DND-41 (cell line): ENCODE measurements at regions not wholly inside any gene's neighbourhood (a gene's known extent, or its start where the extent isn't known, plus 50 kb on each side); places are given as distances from the start of the nearest gene placed in this dataset.

ENCODE experiments used
- EZH2 ChIP-seq: IDR thresholded peaks from 3 replicates; pipeline ENCODE4 v1.6.1; 2012; ENCODE audit warnings: borderline replicate concordance, low read depth, mild to moderate bottlenecking, moderate library complexity, low read length, inconsistent platforms; ENCODE audit not compliant: severe bottlenecking
- TF ChIP-seq, protein P1 (sequence below): IDR thresholded peaks from 2 replicates; pipeline ENCODE4 v1.5.1; 2012; ENCODE audit warnings: borderline replicate concordance, low read length, moderate library complexity, mild to moderate bottlenecking; ENCODE audit not compliant: poor library complexity, severe bottlenecking; ENCODE audit errors: extremely low read depth

DNA sequence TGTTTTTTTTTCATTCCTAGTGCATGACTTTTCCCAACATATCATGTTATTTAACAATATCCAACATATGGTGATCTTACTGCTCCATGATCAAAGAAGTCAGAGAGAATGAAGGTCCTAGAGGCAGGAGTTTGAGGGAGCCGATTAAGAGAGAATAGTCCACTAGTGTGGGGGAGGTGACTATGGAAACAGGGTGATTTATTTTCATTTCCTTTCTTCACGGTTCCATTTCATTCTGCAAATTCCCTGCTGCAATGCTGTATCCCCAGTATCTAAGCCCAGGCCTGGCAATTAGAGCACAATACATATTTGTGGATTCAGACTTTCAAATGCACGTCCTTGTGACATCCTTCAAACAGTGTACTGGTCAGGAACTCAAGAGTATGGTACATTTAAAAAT is 91.4 kb downstream of the CD83 start:
- TF ChIP-seq, protein P1, sequence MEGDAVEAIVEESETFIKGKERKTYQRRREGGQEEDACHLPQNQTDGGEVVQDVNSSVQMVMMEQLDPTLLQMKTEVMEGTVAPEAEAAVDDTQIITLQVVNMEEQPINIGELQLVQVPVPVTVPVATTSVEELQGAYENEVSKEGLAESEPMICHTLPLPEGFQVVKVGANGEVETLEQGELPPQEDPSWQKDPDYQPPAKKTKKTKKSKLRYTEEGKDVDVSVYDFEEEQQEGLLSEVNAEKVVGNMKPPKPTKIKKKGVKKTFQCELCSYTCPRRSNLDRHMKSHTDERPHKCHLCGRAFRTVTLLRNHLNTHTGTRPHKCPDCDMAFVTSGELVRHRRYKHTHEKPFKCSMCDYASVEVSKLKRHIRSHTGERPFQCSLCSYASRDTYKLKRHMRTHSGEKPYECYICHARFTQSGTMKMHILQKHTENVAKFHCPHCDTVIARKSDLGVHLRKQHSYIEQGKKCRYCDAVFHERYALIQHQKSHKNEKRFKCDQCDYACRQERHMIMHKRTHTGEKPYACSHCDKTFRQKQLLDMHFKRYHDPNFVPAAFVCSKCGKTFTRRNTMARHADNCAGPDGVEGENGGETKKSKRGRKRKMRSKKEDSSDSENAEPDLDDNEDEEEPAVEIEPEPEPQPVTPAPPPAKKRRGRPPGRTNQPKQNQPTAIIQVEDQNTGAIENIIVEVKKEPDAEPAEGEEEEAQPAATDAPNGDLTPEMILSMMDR = no peak
- TF ChIP-seq EZH2 = no peak
